RPMI8226 (cell line): ENCODE measurements at regions not wholly inside any gene's neighbourhood (a gene's known extent, or its start where the extent isn't known, plus 50 kb on each side); places are given as distances from the start of the nearest gene placed in this dataset.
"Not testable (repeated sequence)": the region's sequence is repeated elsewhere in the genome, so short reads cannot be mapped to it uniquely, and the experiment has no call there.

Experiments used
- DNase-seq: peaks from one replicate; pipeline ENCODE4 v3.0.0-alpha.2; 2015

DNA sequence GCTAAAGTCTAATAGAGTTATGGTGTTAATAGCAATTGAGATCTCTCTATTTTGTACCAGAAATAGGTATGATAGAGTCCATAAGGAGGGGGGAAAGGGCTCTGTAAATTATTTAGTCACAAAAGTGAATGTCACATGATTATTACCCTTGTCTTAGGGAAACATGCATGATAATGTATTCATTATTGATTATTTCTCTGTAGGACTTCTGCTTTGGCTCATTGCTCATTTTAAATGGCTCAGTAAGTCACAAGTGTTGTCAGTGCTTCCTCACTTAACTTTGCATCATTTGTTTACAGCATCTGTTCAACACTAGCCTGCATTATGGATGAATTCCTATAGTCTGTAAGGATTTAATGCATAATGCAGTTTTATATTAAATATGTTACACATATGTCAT is 788.8 kb upstream of the EDIL3 start:
- DNase-seq: no peak

GRCh38 chr5:85182344-85182743 is 797.7 kb upstream of the EDIL3 start:
- no peak for DNase-seq

DNA sequence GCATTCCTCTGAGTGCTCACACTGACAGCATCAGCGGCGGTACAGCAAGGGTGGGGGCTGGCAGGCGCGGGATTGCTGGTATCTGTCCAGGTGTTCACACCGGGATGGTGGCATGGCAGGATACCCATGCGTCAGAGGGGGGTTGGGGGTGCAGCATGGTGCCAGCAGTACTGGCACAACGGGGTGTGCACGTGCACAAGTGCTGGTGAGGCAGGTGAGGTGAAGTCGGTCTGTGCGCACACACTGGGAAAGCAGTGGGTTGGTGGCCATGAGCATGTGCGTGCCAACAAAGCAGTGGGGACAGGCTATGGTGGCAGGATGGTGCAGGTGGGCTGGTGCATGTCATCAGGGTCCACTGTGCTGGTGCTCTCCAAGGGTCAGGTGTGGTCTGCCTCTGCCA is 819.6 kb upstream of the EDIL3 start:
- no peak for DNase-seq

- no peak for DNase-seq
Measured at GRCh38 chr5:85205430-85205829, 820.8 kb upstream of the EDIL3 start.

DNA sequence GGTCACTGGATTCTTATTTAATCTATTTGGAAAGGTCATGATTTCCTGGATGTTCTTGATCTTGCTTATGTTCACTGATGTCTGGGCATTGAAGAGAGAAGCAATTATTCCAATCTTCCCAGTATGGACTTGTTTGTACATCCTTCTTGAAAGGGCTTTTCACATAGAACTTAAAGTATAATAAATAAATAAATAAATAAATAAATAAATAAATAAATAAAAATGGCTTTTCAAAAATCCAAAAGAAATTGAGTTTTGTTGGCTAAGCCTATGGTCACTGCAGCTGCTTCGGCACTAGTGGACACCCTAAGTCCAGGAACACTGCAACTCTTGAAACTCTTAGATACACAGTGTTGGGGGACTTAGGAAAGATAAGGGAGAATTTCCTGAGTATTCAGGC is 840.7 kb upstream of the EDIL3 start:
- no peak for DNase-seq

GRCh38 chr5:85249204-85249603 is 864.5 kb upstream of the EDIL3 start:
- no peak for DNase-seq

DNA sequence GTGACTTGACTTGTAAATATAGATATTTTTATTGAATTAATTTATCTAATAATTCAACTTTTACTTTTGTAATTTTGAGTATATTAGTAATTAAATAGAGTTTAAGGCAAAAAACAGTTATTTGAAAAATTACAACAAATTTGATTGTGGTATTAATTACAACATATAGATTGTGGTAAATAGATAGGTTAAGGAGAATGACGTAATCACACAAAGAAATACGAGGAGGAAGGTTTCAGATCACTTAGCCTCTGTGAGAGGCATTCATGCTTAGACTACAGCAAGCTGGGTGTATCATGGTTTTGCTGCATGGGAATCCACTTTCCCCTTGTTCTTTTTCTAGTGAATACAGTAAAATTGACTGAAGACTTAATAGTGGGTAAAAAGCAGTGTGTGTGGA is 878.4 kb upstream of the EDIL3 start:
- DNase-seq: no peak

DNA sequence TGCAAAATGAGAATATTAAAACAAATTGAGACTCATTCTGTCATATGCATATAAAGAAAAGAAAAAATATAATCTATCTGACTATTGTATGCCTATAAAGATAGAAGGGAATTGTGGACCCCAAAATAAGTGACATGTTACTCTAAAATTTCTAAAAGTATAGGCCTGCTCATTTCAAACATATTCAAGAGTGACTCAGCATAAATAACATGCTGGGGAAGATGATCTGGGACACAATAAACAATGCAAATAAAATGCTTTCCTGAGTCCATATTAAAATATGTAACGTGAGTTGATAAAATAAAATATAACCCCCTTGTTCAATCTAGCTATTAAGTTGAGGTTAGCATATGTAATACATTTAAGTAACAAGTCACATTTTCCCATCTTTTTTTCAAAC is 882.0 kb upstream of the EDIL3 start:
- no peak for DNase-seq

- no peak for DNase-seq
Measured at GRCh38 chr5:85268194-85268593, 883.5 kb upstream of the EDIL3 start.

DNA sequence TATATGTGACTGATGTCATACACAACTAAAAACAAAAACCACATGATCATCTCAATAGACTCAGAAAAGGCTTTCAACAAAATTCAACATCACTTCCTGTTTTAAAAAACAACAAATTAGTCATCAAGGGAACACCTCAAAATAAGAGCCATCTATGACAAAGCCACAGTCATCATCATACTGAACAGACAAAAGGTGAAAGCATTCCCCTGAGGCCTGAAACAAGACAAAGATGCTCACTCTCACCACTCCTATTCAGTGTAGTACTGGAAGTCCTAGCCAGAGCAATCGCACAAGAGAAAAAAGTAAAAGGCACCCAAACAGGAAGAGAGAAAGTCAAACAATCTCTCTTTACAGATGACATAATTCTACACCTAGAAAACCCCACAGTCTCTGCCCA is 893.5 kb upstream of the EDIL3 start:
- no peak for DNase-seq

GRCh38 chr5:85288914-85289313 is 904.2 kb upstream of the EDIL3 start:
- DNase-seq: no peak

- no peak for DNase-seq
Measured at GRCh38 chr5:85293145-85293785, 908.6 kb upstream of the EDIL3 start.

- DNase-seq: no peak
Measured at GRCh38 chr5:85304524-85304923, 919.8 kb upstream of the EDIL3 start.

- DNase-seq: no peak
Measured at GRCh38 chr5:85305766-85306165, 921.1 kb upstream of the EDIL3 start.

- no peak for DNase-seq
Measured at GRCh38 chr5:85311536-85311935, 926.9 kb upstream of the EDIL3 start.

DNA sequence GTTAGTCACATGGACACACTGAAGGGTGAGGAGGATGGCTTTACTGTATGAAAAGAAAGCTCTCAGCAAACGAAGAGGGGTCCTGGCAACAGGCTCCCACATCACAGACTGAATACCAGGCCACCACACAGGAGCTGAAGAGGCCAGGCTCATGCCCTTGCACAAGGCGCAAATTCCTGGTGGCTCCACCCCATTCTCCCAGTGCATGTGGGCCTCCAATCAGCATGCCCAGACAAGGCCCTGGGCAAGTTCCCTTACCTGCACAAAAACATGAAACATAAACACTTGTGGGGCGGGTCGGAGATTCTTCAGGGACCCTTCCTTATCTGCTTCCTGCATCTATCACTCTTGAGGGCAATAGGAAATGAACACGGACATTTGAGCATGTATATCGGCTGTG is 935.8 kb upstream of the EDIL3 start:
- no peak for DNase-seq

GRCh38 chr5:85333276-85333675 is 948.6 kb upstream of the EDIL3 start:
- no peak for DNase-seq

DNA sequence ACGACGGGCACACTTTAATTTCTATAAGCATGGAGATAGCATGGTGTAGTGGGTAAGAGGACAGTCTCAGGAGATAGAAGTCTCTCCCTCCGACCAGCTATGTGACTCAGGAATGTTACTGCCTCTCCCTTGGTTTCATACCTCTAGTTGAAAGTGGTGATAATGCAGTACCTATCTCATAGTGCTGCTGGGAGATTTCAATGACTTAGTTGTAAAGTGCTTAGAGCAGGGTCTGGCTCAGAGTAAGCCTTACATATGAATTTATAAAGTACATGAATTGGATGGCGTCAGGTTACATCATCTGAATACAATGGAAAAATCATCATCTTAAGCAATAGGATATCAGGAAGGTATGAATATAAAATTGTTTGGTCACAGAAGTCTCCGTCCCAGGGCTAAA is 952.8 kb upstream of the EDIL3 start:
- DNase-seq: no peak

DNA sequence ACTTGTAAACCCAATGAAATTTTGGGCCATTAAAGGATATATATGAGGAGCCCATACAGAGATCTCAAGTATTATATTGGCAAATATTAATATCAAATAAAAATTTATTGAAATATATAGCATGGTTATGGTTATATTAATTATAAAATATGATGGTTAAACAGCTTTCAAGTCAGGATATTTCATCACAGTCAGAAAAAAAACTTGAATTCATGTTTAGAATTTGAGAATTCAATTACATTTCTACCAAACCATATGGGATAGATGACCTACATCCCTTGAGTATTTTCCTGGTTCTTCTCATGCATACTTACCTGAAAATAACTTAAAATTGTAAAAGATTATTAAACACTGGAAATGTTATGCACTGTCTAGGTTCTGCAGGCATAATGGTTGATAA is 956.1 kb upstream of the EDIL3 start:
- DNase-seq: no peak

DNA sequence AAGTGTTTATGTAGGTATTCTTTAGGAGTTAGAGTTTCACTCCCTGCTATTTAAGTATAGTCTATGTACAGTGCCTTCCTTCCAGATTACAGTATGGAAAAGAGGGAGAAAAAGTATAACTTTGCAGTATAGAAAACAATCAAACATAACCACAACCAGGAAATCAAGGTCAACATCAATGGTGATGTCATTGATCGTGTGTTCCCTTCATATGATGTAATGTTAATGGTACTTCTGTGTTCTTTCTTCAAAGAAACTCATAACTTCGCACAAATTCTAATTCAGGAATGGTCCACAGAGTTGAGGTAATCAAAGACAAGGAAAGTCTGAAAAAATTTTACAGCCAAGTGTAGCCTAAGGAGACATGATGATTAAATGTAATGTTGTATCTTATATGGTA is 961.1 kb upstream of the EDIL3 start:
- no peak for DNase-seq

- no peak for DNase-seq
Measured at GRCh38 chr5:85357309-85357708, 972.6 kb upstream of the EDIL3 start.

DNA sequence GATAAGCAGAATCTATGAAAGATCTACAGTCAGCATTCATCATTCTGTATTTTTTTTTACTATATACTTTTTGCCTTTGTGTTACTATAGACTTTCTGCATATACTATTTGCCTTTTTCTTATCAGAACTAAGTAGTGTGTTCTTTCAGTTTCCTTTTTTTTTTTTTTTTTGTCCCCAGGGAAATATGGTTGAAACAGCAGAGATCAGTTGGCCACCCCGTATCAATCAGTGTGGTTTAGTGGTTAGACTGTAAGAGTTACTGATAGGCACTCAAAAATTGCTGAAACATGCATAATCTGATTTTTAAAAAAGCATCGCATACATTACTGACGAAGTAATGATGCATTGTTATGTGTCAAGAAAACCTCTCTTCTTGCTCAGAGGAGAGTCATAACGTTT is 990.8 kb upstream of the EDIL3 start:
- DNase-seq: no peak

- no peak for DNase-seq
Measured at GRCh38 chr5:85388770-85389169, 1004.1 kb upstream of the EDIL3 start.

GRCh38 chr5:85392309-85392708 is 1007.6 kb upstream of the EDIL3 start:
- not testable (repeated sequence) for DNase-seq

- no peak for DNase-seq
Measured at GRCh38 chr5:85395526-85395925, 1010.8 kb upstream of the EDIL3 start.

DNA sequence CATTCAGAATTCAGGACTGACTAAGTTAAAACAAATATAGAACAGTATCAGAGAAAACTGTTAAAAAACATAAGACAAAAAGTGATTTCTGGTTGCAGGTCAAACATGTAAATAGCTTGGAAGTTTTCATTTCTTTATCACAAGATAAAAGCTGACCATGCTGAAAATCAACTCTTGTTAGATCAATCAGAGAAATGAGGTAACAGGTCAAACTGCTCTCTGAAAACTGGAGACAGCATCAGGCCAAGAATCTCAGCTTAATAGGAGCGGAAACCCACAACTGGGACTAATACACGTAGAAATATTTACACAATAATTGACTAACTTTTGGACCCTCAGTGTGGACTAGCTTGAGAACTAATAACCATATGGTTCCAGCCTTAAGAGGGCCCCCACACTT is 1012.8 kb upstream of the EDIL3 start:
- DNase-seq: no peak
